CD4-positive, CD25-positive, alpha-beta regulatory T cell (primary cell): ENCODE measurements at regions not wholly inside any gene's neighbourhood (a gene's known extent, or its start where the extent isn't known, plus 50 kb on each side); places are given as distances from the start of the nearest gene placed in this dataset.
"Not testable (repeated sequence)": the region's sequence is repeated elsewhere in the genome, so short reads cannot be mapped to it uniquely, and the experiment has no call there.

ENCODE experiments used
- ATAC-seq, 2 donors: fragments of 150-1000 bp; cut with Tn5 transposase; one replicate each; pipeline ENCODE4 v1.10.0; 2021; ENCODE audit warnings: low read depth in 2 of 2, moderate number of reproducible peaks in 2 of 2, moderate library complexity in 1 of 2
- DNase-seq, 3 donors: peaks; one replicate each; pipeline versions ENCODE4 v3.0.0 to v3.0.0-alpha.2; 2012 to 2022; ENCODE audit warnings: mixed read lengths in 1 of 3
- H3K27ac ChIP-seq: one replicate; pipeline ENCODE4 v1.7.0; 2013; ENCODE audit warnings: mild to moderate bottlenecking, low read length; ENCODE audit not compliant: insufficient read depth, poor library complexity, severe bottlenecking
- H3K27me3 ChIP-seq: one replicate; pipeline ENCODE4 v1.7.0; 2013; ENCODE audit warnings: low read length; ENCODE audit not compliant: control insufficient read depth, insufficient read depth
- H3K36me3 ChIP-seq: one replicate; pipeline ENCODE4 v1.7.0; 2013; ENCODE audit warnings: mild to moderate bottlenecking, low read length, moderate library complexity; ENCODE audit not compliant: control insufficient read depth, insufficient read depth
- H3K4me1 ChIP-seq: 2 replicates; pipeline ENCODE4 v1.7.0; 2013; ENCODE audit warnings: mild to moderate bottlenecking, low read length; ENCODE audit not compliant: insufficient read depth, control insufficient read depth, poor library complexity, severe bottlenecking
- H3K4me3 ChIP-seq: one replicate; pipeline ENCODE4 v1.7.0; 2013; ENCODE audit warnings: low read depth, mild to moderate bottlenecking, low read length, moderate library complexity
- H3K9me3 ChIP-seq, 2 experiments: 1 replicate in 1 of 2; 2 replicates in 1 of 2; pipeline ENCODE4 v1.7.0; 2013; ENCODE audit warnings: low read length in 2 of 2, mild to moderate bottlenecking in 1 of 2, moderate library complexity in 1 of 2; ENCODE audit not compliant: control insufficient read depth in 2 of 2
- H3K27ac Mint-ChIP-seq, 3 donors: one replicate each; pipeline ENCODE4 v1.8.0; 2020 to 2022; ENCODE audit warnings: mild to moderate bottlenecking in 3 of 3, mixed read lengths in 3 of 3, moderate library complexity in 2 of 3
- H3K27me3 Mint-ChIP-seq: one replicate; pipeline ENCODE4 v1.8.0; 2022; ENCODE audit warnings: mild to moderate bottlenecking, mixed read lengths
- H3K36me3 Mint-ChIP-seq: one replicate; pipeline ENCODE4 v1.8.0; 2020; ENCODE audit warnings: mixed read lengths
- H3K4me1 Mint-ChIP-seq, 4 donors: one replicate each; pipeline ENCODE4 v1.8.0; 2020 to 2022; ENCODE audit warnings: mixed read lengths in 4 of 4, mild to moderate bottlenecking in 1 of 4
- H3K4me3 Mint-ChIP-seq, 4 donors: one replicate each; pipeline ENCODE4 v1.8.0; 2020 to 2022; ENCODE audit warnings: mild to moderate bottlenecking in 4 of 4, mixed read lengths in 4 of 4, moderate library complexity in 3 of 4
- H3K9me3 Mint-ChIP-seq, 7 donors: one replicate each; pipeline ENCODE4 v1.8.0; 2020 to 2022; ENCODE audit warnings: mixed read lengths in 7 of 7, mild to moderate bottlenecking in 3 of 7, moderate library complexity in 2 of 7

DNA sequence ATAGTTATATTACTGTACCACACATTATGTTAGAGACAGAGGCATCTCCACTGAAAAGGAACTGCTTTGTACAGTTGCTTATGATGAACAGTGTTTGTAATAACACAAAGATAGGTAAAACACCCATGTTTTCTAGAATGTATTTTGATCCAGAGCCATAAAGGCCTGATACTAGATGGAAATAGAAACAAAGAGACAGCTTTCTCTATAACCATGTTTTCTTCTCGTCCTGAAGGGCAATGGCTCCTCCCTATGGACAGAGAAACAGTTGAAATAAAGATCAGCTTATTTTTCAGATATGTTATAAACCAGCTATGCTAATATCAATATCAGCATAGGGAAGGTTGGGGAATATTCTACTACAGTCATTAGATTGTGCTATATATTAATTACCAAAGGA is 109.2 kb downstream of the ATXN7L3B start:
- Mint-ChIP-seq H3K27me3 (no peaks in the 10 kb centered on the region), H3K9me3 (peaks cover 0 to 3% (median 0%) of the 10 kb centered on the region in 7 donors), H3K4me1 (no peaks in the 10 kb centered on the region), H3K4me3 (no peak overlapping the region), H3K36me3 (no peaks in the 10 kb centered on the region), H3K27ac (no peak overlapping the region)
- Histone ChIP-seq H3K27ac (no peak overlapping the region), H3K9me3 (no peaks in the 10 kb centered on the region), H3K4me1 (no peaks in the 10 kb centered on the region), H3K36me3 (no peaks in the 10 kb centered on the region), H3K27me3 (no peaks in the 10 kb centered on the region), H3K4me3 (no peak overlapping the region)
- DNase-seq: no peak
- ATAC-seq: no peak

DNA sequence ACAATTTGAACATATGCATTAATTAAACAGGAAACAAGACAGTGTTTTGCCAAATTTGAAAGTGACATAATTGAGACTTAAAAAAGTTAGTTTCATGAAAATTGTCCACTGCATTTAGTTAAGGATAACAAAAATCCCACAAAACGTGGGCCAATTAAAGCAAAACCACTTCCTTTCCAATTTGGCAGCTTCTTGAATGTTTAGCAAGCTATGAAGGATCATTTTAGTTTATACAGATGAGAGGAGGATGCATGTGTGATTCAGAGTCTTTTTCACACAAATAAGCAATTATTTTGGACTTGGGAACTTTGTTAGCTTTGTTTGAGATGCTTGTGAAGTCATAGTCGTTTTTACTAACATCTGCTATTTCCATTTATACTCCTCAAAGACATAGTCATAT is 109.6 kb downstream of the ATXN7L3B start:
- Histone ChIP-seq H3K27ac (no peak overlapping the region), H3K4me3 (no peak overlapping the region), H3K9me3 (no peaks in the 10 kb centered on the region), H3K27me3 (no peaks in the 10 kb centered on the region), H3K4me1 (no peaks in the 10 kb centered on the region), H3K36me3 (no peaks in the 10 kb centered on the region)
- Mint-ChIP-seq H3K27ac (no peak overlapping the region), H3K4me1 (no peaks in the 10 kb centered on the region), H3K36me3 (no peaks in the 10 kb centered on the region), H3K9me3 (peaks cover 0 to 3% (median 0%) of the 10 kb centered on the region in 7 donors), H3K4me3 (no peak overlapping the region), H3K27me3 (no peaks in the 10 kb centered on the region)
- no peak for ATAC-seq
- DNase-seq: no peak

DNA sequence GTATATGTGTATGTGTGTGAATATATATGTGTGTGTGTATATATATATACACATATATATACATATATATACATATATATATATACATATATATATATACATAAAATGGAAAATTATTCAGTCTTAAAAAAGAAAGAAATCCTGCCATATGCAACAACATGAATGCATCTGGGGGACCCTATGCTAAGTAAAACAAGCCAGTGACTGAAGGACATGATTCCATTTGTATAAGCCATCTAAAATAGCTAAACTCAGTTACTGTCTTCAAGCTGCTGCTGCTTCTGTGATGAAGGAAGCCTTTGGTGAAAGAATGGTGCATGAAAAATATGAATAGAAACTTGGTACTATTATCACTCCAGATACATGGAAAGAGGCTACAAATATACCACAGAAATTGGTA is 118.6 kb downstream of the ATXN7L3B start:
- Histone ChIP-seq H3K27ac (no peak overlapping the region), H3K27me3 (no peaks in the 10 kb centered on the region), H3K4me3 (no peak overlapping the region), H3K9me3 (no peaks in the 10 kb centered on the region), H3K4me1 (no peaks in the 10 kb centered on the region), H3K36me3 (no peaks in the 10 kb centered on the region)
- no peaks in the 10 kb centered on the region for H3K4me1 Mint-ChIP-seq
- peaks cover 0 to 3% (median 0%) of the 10 kb centered on the region in 7 donors for H3K9me3 Mint-ChIP-seq
- no peak for DNase-seq
- H3K27me3 Mint-ChIP-seq: no peaks in the 10 kb centered on the region
- no peak for ATAC-seq
- no peak overlapping the region for H3K4me3 Mint-ChIP-seq
- no peaks in the 10 kb centered on the region for H3K36me3 Mint-ChIP-seq
- H3K27ac Mint-ChIP-seq: no peak overlapping the region

DNA sequence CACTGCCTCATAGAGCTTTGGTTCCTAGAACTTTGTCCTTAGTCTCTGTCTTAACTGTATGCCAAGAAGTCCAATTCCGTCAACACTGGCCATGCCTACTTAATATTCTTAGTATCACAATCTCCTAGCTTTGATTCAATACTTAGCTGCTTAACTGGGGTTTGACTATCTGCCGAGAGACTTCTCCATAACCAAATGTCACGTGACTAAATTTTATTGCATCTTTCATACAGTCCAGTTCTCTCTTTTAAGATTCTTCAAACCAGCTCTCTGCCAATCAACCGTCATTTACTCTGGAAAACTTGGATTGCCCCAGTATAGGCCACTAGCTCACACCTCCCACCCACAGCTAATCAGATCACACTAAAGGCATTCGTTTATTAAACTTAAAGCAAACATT is 122.8 kb downstream of the ATXN7L3B start:
- Mint-ChIP-seq H3K4me1 (no peaks in the 10 kb centered on the region), H3K27me3 (no peaks in the 10 kb centered on the region)
- no peak for ATAC-seq

DNA sequence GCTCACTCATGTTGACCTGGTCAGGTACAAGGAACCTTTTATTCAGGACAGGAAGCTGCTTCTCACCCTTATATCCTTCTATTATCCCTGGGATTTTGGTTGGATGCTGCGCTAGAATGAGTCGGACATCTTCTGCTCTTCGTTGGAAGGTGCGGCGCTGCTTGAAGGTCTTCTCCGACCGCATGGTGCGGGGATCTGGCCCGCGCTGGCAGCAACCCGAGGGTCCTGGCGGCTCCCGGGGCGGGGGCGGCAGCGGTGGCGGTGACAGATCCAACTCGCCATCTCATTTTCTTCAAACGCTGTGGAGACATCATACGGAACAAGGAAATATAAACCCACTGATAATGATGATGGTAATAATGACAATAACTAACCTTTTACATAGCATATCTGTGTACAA is 126.3 kb downstream of the ATXN7L3B start:
- no peaks in the 10 kb centered on the region for H3K36me3 ChIP-seq
- H3K27ac ChIP-seq: no peak overlapping the region
- peaks cover 0 to 3% (median 0%) of the 10 kb centered on the region in 7 donors for H3K9me3 Mint-ChIP-seq
- no peaks in the 10 kb centered on the region for H3K27me3 Mint-ChIP-seq
- no peaks in the 10 kb centered on the region for H3K36me3 Mint-ChIP-seq
- H3K4me3 Mint-ChIP-seq: no peak overlapping the region
- DNase-seq: no peak
- no peaks in the 10 kb centered on the region for H3K9me3 ChIP-seq
- ATAC-seq: no peak
- no peaks in the 10 kb centered on the region for H3K4me1 ChIP-seq
- no peaks in the 10 kb centered on the region for H3K27me3 ChIP-seq
- no peaks in the 10 kb centered on the region for H3K4me1 Mint-ChIP-seq
- H3K4me3 ChIP-seq: no peak overlapping the region
- H3K27ac Mint-ChIP-seq: no peak overlapping the region

More for the DNA sequence above, 122.8 kb downstream of the ATXN7L3B start:
- Mint-ChIP-seq H3K4me3 (no peak overlapping the region), H3K9me3 (peaks cover 0 to 3% (median 0%) of the 10 kb centered on the region in 7 donors), H3K36me3 (no peaks in the 10 kb centered on the region), H3K27ac (no peak overlapping the region)
- Histone ChIP-seq H3K27me3 (no peaks in the 10 kb centered on the region), H3K4me1 (no peaks in the 10 kb centered on the region), H3K36me3 (no peaks in the 10 kb centered on the region), H3K9me3 (no peaks in the 10 kb centered on the region), H3K27ac (no peak overlapping the region), H3K4me3 (no peak overlapping the region)
- DNase-seq: no peak

DNA sequence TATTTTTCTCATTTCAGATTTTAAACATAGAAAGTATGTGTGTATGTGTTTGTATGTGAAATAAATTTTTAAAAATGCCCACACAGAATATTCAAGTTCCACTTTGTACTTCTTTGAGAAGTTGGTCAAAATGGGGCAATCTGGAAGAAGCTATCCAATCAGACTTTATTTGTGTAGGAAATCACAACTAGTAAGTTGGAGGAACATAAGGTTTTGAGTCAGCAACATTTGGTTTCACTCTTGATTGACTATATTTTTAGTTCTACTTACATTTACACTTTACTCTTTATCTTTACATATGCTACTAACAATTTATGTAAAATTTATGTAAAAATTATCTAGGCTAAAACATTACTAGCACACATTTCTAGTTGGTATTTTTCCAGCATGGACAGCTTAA is 128.1 kb downstream of the ATXN7L3B start:
- DNase-seq: no peak
- peaks cover 0 to 2% (median 0%) of the 10 kb centered on the region in 7 donors for H3K9me3 Mint-ChIP-seq
- no peaks in the 10 kb centered on the region for H3K4me1 ChIP-seq

DNA sequence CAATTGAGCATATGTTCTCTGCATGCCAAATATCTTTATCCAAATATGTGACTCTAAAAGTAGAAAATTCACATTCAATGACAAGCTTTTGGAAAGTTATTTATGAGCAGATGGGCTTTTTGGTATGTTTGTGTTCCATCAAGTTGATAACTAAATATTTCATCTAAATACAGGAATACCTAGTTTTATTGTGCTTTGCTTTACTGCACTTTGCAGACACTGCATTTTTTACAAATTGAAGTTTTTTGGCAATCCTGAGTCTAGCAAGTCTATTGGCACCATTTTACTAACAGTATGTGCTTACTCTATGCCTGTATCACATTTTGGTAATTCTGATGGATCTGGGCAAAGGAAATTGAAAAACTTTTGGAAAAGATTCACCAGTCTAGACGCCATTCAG is 133.8 kb downstream of the ATXN7L3B start:
- Mint-ChIP-seq H3K4me3 (no peak overlapping the region), H3K27ac (no peak overlapping the region), H3K9me3 (peaks cover 0 to 4% (median 0%) of the 10 kb centered on the region in 7 donors), H3K36me3 (no peaks in the 10 kb centered on the region), H3K27me3 (no peaks in the 10 kb centered on the region), H3K4me1 (no peaks in the 10 kb centered on the region)
- H3K4me1 ChIP-seq: no peaks in the 10 kb centered on the region
- DNase-seq (no peak), ATAC-seq (no peak)
- H3K4me3 ChIP-seq: no peak overlapping the region
- H3K9me3 ChIP-seq: no peaks in the 10 kb centered on the region
- no peak overlapping the region for H3K27ac ChIP-seq
- no peaks in the 10 kb centered on the region for H3K27me3 ChIP-seq
- H3K36me3 ChIP-seq: no peaks in the 10 kb centered on the region

More for the DNA sequence above, 128.1 kb downstream of the ATXN7L3B start:
- H3K4me1 Mint-ChIP-seq: no peaks in the 10 kb centered on the region
- no peaks in the 10 kb centered on the region for H3K9me3 ChIP-seq
- H3K27me3 ChIP-seq: no peaks in the 10 kb centered on the region
- H3K27ac ChIP-seq: no peak overlapping the region
- H3K36me3 ChIP-seq: no peaks in the 10 kb centered on the region
- H3K4me3 Mint-ChIP-seq: no peak overlapping the region
- no peak overlapping the region for H3K27ac Mint-ChIP-seq
- H3K4me3 ChIP-seq: no peak overlapping the region
- no peak for ATAC-seq
- H3K36me3 Mint-ChIP-seq: no peaks in the 10 kb centered on the region
- no peaks in the 10 kb centered on the region for H3K27me3 Mint-ChIP-seq

DNA sequence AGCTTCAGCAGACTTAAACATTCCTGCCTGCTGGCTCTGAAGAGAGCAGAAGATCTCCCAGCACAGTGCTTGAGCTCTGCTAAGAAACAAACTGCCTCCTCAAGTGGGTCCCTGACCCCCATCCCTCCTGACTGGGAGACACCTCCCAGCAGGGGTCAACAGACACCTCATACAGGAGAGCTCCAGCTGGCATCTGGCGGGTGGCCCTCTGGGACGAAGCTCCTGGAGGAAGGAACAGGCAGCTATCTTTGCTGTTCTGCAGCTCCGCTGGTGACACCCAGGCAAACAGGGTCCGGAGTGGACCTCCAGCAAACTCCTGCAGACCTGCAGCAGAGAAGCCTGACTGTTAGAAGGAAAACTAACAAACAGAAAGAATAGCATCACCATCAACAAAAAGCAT is 139.3 kb downstream of the ATXN7L3B start:
- peaks cover 0 to 16% (median 2%) of the 10 kb centered on the region in 7 donors for H3K9me3 Mint-ChIP-seq

More for the DNA sequence above, 139.3 kb downstream of the ATXN7L3B start:
- not testable (repeated sequence) for H3K27ac Mint-ChIP-seq, H3K4me3 ChIP-seq, H3K4me1 ChIP-seq, H3K27me3 Mint-ChIP-seq, DNase-seq, H3K9me3 ChIP-seq, H3K4me3 Mint-ChIP-seq, ATAC-seq, H3K27ac ChIP-seq, H3K36me3 ChIP-seq, H3K27me3 ChIP-seq, H3K36me3 Mint-ChIP-seq, H3K4me1 Mint-ChIP-seq
